ENCODE measurements at regions not wholly inside any gene's neighbourhood (a gene's known extent, or its start where the extent isn't known, plus 50 kb on each side); places are given as distances from the start of the nearest gene placed in this dataset.

GRCh38 chr7:32131091-32131490 is 60.9 kb upstream of the PDE1C start:
- no peak for DNase-seq

GRCh38 chr7:32126843-32127242 is 56.6 kb upstream of the PDE1C start:
- DNase-seq = no peak
